ENCODE measurements at regions not wholly inside any gene's neighbourhood (a gene's known extent, or its start where the extent isn't known, plus 50 kb on each side); places are given as distances from the start of the nearest gene placed in this dataset.

DNA sequence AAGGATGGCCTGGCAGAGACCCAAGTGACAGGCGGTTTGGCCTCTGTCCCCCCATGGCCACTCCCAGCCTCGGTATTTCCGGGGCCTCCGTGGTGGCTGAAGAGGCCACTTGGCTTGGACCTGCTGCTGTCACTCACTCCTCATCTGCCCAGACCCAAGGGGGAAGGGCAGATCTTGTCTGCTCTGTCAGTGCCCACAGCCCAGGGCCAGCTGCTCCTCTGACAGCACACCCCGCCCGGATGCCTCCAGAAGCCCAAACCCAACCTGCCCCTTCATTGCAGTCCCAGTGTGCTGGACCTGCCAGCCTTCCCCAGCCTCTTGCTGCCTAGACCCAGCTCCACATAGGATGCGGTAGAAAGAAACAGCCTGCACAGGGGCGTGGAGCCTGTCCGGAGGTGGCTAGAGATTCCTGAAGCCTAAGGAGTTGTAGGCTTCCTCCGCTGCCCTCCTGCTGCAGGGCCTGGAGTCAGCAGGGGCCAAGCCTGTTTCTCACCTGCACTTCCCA lies 52.0 kb downstream of the MAGEF1 start:
- no peak for DNase-seq (ENCODE audit: low read depth, low spot score)
- no peak overlapping the region for H3K4me3 ChIP-seq (ENCODE audit: low read length)

DNA sequence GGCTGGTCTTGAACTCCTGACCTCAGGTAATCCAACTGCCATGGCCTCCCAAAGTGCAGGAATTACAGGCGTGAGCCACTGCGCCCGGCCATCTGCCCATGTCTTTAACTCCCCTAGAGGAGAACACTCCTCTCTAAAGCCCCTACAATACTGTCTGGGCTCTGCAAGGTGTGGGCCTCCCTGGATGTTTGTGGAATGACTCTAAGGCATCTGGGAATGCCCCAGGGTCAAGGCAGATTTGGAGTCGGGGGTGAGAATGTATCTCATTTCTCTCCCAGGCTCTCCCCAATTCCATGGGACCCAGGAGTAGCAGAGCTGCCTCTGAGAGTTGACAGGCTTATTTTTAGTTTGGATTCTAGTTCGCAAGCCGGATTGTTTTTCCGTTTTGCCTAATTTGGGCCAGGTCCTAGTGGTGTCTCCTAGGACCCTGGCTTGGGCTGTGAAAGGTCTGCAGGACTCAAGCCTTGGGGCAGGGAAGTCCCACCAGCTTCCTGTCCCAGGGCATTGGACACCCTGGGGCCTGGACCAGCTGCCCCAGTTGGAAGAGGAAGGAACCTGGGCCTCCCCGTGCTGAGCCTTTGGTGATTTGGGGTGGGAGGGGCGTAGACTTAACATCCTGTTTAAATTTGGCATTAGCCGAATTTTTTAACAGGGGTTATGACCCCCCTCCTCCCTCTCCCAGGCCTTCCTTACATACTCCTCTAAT lies 53.5 kb downstream of the MAGEF1 start:
- DNase-seq (ENCODE audit: low read depth, low spot score): no peak
- H3K4me3 ChIP-seq (ENCODE audit: low read length): no peak overlapping the region

DNA sequence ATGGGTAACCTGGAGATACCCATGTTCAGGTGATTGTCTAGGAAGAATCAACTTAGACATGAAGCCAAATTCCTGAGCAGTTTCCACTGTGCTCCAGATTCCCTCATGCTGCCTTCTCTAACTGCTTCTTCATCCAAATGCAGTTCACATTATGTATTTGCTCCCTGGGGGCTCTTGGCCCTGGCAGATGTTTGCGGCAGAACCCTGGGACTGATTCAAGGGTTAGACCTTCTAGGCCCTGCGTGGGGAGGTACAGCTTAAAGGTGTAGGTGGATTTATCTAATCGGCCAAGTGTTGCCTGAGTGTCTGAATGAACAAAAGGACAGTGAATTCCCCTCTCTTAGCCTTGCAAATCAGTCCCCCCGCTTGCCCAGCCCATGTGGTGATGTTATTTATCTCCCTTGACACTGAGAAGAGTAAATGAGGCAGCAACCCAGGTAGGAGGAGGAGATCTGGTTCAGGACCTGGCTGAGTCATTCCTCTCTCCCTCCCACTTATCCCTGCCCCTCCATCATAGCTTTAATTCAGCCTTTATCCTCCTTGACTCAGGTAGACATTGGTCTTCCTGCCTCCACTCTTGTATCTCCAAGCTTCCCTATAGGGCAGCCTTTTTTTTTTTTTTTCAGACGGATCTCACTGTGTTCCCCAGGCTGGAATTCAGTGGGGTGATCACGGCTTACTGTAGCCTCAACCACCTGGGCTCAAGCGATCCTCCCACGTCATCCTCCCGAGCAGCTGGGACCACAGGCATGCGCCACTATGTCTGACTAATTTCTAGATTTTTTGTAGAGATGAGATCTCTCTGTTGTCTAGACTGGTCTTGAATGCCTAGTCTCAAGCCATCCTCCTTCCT lies 54.8 kb downstream of the MAGEF1 start:
- DNase-seq (ENCODE audit: low read depth, low spot score): no peak
- H3K4me3 ChIP-seq (ENCODE audit: low read length): no peak overlapping the region

DNA sequence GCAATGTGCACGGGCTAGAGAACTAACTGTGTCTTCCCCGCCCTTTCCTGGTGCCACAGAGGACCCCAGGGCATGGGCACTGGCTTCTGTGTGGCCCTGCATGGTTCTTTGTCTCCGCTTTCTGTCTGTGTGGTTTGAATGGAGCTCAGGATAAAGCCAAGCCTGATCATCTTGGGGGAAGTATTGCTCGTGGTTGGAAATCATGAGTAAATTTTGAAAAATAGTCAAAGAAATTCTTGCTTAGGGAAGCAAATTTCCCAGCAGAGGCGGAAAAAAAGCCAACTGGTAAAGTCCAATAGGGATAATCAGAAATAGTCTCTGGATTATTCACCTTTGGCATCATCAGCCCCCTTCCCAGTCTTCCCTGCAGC lies 55.4 kb downstream of the MAGEF1 start:
- no peak overlapping the region for H3K4me3 ChIP-seq (ENCODE audit: low read length)
- DNase-seq (ENCODE audit: low read depth, low spot score): no peak

DNA sequence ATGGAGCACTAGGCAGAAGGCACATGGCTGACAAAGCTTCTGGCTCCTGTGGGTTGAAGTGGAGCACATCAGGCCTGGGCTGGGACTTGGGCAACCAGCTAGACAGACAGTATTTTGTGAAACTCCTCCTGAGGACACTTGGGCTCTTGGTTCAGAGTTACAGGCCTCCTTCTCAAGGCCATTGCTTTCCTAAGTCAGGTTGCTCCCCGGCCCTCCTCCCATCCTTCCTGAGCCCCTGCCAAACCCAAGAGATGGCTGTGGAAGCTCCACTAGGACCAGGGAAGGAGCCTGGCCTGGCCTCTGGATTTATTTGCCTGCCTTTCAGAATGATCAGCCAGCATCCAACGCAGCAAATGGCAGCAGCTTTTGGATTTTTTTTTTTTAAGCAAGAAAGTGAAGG lies 56.3 kb downstream of the MAGEF1 start:
- no peak for DNase-seq (ENCODE audit: low read depth, low spot score)
- H3K4me3 ChIP-seq (ENCODE audit: low read length): no peak overlapping the region

DNA sequence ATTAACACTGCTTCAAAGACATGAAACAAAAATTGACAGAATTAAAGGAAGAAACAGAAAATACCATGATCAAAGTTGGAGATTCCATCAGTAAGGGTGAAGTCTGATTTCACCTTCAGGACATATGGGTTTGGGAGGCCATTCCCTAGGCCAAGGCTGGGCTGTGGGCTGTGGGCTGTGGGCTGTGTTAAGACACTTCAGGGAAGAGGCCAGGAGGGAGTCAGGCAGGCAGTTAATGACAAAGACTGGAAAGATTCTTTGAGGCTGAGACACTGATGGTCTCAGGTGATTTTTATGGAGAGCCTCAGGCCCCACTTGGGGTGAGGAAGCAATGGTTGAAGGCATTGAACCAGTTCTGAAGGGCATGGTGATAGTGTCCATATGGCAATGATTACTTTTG lies 57.5 kb downstream of the MAGEF1 start:
- H3K4me3 ChIP-seq (ENCODE audit: low read length): no peak overlapping the region
- DNase-seq (ENCODE audit: low read depth, low spot score): no peak

DNA sequence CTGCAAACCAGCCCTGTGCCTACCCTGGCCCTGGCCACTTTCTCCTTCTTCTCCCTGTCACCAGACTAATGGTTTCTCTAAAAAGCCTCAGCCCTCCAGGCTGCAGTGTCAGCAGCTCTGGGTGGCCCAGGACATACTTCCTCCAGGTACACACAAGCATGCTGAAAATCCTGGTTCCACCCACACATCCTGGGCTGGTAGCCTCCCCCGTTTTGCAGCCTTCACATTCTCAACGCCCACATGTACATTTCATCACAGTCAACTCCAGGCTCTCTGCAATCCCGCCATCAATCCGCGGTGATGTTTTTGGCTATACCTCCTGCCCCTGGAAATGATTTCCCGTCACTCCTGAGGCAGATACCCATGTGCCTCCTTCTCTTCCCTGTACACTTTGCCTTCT lies 59.4 kb downstream of the MAGEF1 start:
- no peak for DNase-seq (ENCODE audit: low read depth, low spot score)
- no peak overlapping the region for H3K4me3 ChIP-seq (ENCODE audit: low read length)

DNA sequence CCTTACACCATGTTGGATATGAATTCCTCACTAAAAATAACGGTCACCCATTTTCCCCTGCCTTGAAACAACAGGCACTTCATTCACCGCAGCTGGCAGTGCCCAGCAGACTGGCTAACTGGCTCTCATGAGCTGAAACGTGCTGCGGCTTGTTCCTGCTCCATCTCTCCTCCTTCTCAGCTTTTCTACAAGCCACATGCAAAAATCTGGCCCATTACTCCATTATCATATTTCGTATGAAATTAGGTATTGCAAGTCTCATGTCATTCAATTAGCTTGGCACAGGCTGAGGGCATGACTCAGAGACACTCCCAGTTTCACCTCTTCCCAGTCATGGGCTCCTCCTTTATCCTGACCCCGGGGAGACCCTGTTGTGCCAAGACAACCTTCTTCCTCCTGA lies 60.0 kb downstream of the MAGEF1 start:
- no peak overlapping the region for H3K4me3 ChIP-seq (ENCODE audit: low read length)
- DNase-seq (ENCODE audit: low read depth, low spot score): no peak

DNA sequence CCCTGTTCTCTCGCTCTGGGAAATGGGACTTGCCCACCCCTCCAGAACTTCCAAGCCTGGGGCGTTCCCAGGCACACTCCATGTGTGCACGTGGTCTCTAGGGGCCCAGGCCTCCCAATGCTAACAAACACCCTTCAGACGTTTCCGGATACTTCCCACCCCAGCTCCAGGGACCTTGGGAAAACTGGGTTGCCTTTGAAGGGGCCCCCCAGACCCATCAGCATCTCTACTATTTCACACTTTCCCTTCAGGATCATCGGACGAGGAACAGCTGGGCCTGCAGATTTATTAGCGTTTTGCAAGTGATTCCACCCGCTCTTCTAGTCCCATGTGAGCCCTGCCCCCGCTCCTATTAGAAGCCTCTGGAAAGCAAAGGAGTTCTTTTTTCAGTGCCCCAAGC lies 63.2 kb downstream of the MAGEF1 start:
- H3K4me3 ChIP-seq (ENCODE audit: low read length): no peak overlapping the region
- DNase-seq (ENCODE audit: low read depth, low spot score): no peak

DNA sequence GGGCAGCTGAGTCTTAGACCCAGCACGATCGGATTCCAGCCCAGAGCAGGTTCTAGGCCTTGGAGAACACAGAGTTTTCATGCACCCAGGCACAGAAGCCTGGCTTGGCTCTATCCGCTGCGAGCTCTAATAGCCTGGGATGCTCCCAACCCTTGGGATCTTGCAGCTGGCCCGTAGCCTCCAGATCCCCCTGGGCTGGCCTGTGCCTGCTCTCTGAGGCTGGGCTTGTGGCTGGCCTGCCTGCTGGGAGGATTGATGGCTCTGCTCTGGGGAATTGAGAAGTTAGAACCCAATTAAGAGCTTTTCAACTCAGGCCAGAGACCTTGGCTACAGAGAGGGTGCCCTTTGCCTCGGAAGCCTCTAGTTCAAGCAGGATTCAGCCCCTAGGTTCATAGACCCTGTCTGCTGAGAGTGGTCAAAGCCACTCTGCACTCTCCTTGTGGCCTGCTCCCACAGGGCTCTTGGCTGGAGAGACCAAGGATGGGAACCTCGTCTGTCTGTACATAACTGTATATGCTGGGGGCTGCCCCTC lies 64.4 kb downstream of the MAGEF1 start:
- no peak overlapping the region for H3K4me3 ChIP-seq (ENCODE audit: low read length)
- DNase-seq (ENCODE audit: low read depth, low spot score): no peak

DNA sequence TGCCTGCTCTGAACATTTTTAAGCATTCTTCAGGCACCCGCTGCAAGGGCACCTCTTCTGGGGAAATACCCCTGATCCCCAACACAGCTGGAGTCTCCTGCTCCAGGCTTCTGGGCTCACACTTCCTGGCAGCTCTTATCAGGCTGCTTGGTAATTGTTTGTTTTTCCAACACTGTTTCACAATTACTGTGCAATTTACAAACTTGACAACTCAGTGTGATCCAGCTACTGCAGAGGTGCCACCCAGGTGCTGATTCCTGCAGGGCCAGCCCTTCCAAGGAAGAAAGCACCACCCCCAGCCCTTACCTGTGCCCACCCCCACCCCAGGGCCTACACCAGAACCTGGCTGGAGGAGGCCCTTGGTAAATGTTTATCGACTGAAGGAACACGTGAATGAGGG lies 66.5 kb downstream of the MAGEF1 start:
- no peak overlapping the region for H3K4me3 ChIP-seq (ENCODE audit: low read length)
- DNase-seq (ENCODE audit: low read depth, low spot score): no peak

DNA sequence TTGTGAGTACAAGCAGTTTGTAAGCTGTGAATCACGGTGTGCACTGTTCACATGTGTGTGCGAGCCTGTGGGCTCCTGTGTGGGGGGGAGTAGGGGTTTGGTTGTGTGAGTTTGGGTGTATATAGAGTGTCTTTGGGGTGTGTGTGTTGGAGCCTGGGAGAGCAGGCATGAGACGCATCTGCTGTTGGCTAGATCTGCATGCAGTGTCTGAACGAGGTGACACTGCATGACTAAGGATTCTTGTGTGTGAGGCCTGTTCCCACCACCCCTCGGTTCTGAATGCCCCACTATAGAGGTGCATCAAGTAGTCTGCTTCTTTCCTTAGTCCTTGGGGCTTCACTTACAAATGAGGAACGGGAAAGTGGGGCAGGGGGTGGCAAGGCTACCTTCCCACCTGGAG lies 68.4 kb downstream of the MAGEF1 start:
- no peak overlapping the region for H3K4me3 ChIP-seq (ENCODE audit: low read length)
- no peak for DNase-seq (ENCODE audit: low read depth, low spot score)

DNA sequence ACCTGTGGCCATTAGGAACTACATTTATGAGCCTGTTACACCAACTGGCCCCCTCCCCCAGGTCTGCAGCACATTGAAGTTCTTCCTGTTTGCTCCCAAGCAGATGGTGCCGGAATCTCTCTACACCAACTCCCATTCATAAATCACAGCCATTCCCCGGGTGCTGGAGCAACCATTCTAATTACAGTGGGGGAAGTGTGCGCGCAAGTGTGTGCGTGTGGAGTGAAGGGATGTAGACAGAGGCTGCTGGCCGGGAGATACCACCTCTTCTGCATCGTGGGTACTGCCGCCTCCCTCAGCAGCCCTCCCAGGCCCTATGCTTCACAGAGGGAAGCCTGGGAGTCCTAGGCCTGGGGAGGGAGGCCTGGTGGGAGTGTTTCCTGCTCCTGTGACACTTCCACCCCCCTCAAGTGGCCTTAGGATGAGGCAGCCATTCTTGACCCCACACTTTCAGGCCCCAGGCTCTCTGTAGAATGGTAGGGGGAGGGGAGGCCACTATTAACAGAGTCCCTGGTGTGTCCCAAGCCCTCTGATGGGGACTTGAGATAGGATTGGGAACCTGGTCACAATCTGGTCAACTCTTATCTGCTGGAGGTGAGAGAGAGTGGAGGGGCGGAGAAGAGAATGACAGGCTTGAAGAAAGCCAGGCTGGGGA lies 69.1 kb downstream of the MAGEF1 start:
- DNase-seq (ENCODE audit: low read depth, low spot score): no peak
- no peak overlapping the region for H3K4me3 ChIP-seq (ENCODE audit: low read length)

DNA sequence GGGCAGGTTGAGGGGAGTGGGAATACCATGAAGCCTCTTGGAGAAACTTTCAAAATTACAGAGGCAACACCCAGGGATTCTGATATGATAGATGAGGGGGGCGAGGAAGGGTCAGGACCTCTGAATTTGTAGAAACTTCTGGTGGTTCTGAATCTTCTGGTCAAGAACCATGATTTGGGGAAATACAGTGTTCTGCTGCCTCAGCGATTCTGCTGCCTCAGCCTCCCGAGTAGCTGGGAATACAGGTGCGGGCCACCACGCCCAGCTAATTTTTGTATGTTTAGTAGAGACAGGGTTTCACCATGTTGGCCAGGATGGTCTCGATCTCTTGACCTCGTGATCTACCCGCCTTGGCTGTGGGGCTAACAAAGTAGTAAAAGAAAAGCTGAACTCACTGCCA lies 70.4 kb downstream of the MAGEF1 start:
- DNase-seq (ENCODE audit: low read depth, low spot score): no peak

DNA sequence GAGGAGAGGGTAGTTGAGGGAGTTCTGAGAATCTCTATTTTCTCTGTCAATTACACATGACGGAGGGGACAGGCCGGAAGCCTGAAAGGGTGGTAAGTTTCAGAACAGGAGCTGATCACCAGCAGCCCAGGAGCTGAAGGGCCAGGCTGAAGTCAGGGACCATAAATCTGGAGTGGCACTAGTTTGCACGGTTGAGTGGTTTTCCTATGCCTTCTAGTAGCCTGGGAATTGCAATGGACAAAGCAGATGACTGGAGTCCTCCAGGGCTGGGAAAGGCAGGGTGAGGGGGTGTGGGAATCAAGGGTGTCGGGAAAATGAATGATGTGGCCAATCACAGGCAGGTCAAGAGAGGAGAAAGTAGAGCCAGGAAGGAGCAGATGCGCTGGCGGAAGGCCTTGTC lies 72.5 kb downstream of the MAGEF1 start:
- no peak overlapping the region for H3K4me3 ChIP-seq (ENCODE audit: low read length)
- no peak for DNase-seq (ENCODE audit: low read depth, low spot score)

More for the DNA sequence above, 70.4 kb downstream of the MAGEF1 start:
- H3K4me3 ChIP-seq (ENCODE audit: low read length): no peak overlapping the region

DNA sequence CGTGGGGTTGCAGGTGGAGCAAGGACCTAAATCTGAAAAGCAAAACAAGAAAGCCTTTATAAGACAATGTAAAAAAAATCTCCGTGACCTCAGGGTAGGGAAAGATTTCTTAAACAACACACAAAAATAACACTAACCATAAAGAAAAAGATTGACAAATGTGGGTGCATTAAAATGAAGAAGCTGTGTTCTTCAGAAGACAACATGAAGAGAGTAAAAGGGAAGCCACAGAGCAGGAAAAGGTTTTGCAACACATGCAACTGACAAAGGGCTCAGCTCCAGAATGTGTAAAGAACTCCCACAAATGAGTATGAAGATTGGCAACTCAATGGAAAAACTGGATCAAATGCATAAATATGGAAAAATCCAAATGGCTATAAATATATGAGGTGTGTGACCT lies 74.2 kb downstream of the MAGEF1 start:
- DNase-seq (ENCODE audit: low read depth, low spot score): peak; percentile 81

DNA sequence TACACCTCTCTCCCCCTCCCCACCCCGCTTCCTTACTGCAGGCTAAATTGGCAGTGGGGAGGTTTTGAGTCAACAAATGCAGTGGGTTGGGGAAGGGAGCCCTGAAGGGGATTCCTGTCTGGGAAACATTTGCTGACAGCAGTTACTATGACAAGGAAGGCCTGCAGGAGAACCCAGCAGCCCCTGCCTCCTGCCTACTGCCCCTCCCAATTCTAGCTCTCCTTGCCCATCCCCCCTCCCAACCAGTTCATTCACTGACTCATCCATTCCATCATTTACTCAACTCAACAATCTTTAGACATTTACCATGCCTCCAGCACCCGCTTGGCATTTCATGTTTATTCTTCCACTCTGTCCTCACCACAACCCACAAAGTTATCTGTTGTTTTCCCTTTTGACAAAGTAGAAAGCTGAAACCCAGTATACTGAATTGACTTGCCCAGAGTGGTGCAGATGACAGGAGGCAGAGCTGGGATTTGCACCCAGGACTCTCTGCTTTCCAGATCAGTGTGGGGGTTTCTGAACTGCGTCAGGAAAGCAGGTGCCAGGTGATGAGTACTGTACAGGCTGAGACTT lies 75.0 kb downstream of the MAGEF1 start:
- H3K4me3 ChIP-seq (ENCODE audit: low read length): no peak overlapping the region
- DNase-seq (ENCODE audit: low read depth, low spot score): peak; percentile 71

More for the DNA sequence above, 74.2 kb downstream of the MAGEF1 start:
- no peak overlapping the region for H3K4me3 ChIP-seq (ENCODE audit: low read length)

DNA sequence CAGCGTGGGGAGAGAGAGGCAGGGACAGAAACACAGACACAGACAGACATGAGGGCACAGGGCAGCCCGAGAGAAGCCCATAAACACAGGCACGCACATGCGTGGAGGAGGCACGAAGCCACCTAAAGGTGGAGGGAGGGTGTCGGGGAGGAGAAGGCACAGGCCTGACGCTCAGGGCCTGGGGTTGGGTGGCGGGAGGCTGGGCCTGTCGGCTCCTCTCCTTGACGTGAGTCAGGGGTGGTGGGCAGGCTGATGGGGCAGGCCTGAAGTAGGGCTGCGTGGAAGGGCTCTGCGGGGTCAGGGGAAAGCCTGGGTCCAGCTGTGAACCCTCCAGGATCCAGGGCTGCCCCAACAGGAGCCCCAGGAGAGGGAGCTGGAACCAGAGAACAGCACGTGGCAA lies 74.2 kb downstream of the EPHB3 start:
- DNase-seq (ENCODE audit: low read depth, low spot score): no peak
- no peak overlapping the region for H3K4me3 ChIP-seq (ENCODE audit: low read length)

DNA sequence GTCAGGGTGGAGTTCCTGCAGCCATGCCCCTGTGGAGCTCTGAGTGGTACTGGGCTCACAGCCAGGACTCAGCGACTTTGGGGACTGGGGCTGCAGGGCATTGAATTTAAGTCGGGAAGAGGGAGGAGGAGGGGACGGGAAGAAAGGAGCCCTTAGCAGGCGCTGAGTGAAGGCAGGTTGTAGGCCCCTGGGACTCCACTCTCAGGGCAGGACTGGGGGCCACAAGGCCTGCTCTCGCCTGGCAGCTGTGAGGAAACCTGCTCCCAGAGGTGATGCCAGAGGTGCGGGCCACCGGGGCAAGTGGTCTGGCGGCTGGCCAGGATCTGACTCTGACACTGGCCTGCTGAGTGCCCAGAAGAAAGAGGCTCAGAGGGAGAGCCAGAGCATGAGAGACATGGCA lies 73.5 kb downstream of the EPHB3 start:
- DNase-seq (ENCODE audit: low read depth, low spot score): no peak
- no peak overlapping the region for H3K4me3 ChIP-seq (ENCODE audit: low read length)

DNA sequence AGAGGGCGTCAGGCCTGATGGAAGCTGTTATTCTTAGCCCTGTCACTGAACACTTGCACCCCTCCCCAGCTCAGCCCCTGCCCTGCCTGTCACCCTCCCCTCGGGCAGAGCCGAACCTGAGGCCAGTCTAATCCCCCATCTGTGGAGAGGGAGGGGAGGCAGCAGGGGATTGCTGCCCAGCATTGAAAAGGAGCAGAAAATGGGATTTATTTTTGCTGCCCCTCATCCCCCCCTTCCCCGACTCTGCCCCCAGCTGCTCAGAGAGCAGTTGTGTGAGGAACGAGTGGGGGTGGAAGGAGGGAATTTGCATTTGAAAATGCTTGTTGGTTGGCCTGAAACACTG lies 71.6 kb downstream of the EPHB3 start:
- H3K4me3 ChIP-seq (ENCODE audit: low read length): no peak overlapping the region
- no peak for DNase-seq (ENCODE audit: low read depth, low spot score)

Data from Jurkat, Clone E6-1 (cell line).